GM23248 (cell line): ENCODE measurements at regions not wholly inside any gene's neighbourhood (a gene's known extent, or its start where the extent isn't known, plus 50 kb on each side); places are given as distances from the start of the nearest gene placed in this dataset.

ENCODE experiments used
- EZH2 ChIP-seq: fragments of 200-600 bp; sonication (generic); IDR thresholded peaks from 2 replicates; pipeline ENCODE4 v1.6.1; 2018; ENCODE audit warnings: antibody characterized with exemption, mild to moderate bottlenecking; ENCODE audit not compliant: insufficient read depth, poor library complexity, severe bottlenecking
- EZH2phosphoT487 ChIP-seq: fragments of 200-600 bp; sonication (generic); IDR thresholded peaks from 2 replicates; pipeline ENCODE4 v1.6.1; 2018; ENCODE audit warnings: antibody characterized with exemption, moderate library complexity, mild to moderate bottlenecking, low read depth; ENCODE audit not compliant: insufficient read depth

DNA sequence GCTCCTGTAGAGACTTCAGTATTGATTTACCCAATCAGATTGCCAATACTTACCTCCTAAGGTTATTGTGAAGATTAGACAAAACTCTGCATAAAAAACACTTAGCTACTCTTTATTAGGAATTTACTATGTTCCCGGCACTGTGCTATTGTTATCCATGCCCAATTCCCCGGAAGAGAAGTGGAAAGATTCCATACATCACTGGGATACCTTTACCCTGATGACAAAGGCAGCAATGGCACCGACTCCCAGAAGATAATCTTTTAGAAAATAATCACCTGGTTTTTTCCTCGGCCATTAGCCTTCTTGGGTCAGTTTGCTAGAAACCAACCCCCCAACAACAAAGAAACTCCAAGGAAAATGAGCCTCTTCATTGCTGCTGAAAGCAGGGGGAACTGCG, 226.0 kb downstream of the SNX18 start:
- TF ChIP-seq EZH2: no peak
- no peak for TF ChIP-seq EZH2phosphoT487
